Left lobe of liver (tissue), 2 donors: ENCODE measurements at regions not wholly inside any gene's neighbourhood (a gene's known extent, or its start where the extent isn't known, plus 50 kb on each side); places are given as distances from the start of the nearest gene placed in this dataset.

Source experiments
- ATAC-seq: fragments of 200-7000 bp; cut with Tn5 transposase; one replicate; pipeline ENCODE4 v1.9.1; 2020; ENCODE audit warnings: mild to moderate bottlenecking, moderate library complexity
- DNase-seq: peaks from one replicate; pipeline ENCODE4 v3.0.0-alpha.2; 2020; ENCODE audit warnings: low spot score
- donor health status: DM: no; HTN: no; CAD: no; lungs with moderate emphysema.
- donor health status: DM: no; HTN: yes; CAD: no.

DNA sequence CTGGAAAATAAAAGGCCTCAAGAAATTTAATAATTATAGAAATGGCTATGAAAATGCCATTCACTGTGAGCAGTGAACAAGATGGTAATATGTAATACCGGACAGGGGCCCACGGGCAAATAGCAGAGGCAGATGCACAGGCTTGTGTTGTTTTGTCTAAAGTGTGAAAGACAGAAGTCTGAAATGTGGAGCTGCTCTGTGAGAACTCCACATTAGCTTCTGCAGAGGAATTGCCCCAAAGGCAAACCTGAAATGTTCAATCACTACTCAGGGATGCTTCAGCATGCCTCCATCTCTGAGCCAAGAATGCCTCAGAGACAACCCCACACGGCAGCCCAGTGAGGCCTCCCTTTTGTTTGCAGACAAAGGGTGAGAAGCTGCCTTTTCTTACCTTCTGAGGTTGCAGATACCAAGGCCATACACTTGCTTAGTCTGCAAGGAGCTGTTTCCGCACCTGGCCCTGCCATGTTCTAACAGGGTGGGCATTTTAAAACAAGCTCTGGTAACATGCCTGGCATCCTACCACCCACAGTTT is 124.3 kb upstream of the CXCL14 start:
- ATAC-seq (no peak), DNase-seq (no peak)

- DNase-seq (no peak), ATAC-seq (no peak)
Observed at GRCh38 chr5:135702191-135702590, 123.4 kb upstream of the CXCL14 start.

GRCh38 chr5:135700731-135701130 is 121.9 kb upstream of the CXCL14 start:
- ATAC-seq (no peak), DNase-seq (no peak)

- DNase-seq (no peak), ATAC-seq (no peak)
Observed at GRCh38 chr5:135697959-135698345, 119.2 kb upstream of the CXCL14 start.

DNA sequence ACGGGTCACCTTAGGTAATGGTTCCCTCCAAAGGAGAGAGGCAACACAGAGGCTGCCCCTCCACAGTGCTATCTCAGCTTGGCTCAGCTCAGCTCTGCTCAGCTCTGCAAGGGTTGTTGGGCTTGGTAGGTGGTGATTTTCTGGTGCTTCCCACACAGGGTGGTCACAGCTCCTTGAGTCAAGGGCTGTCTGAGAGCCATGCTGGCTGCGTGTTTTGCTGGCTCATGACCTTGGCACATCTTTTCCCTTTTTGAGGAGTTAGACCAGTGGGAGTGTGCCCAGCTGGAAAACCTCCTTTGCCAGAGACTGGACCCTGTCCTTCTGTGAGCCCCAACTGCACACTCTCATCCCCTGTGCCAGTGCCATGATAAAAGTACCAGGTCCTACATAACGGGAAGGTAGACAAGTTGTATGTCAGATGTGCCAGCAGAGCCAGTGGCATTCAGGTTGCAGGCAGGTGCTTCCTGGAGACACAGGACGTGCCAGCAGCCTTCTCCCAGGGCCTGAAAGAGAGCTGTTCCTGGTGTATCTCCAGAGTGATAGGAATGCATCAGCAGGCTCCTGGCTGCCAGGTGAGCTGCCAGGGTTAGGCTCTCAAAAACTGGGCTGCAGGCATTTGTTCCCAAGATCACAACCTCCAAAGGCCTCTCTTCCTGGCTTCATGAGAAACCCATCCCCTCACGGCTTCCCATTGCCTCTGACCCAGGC is 118.6 kb upstream of the CXCL14 start:
- ATAC-seq (no peak), DNase-seq (no peak)

DNA sequence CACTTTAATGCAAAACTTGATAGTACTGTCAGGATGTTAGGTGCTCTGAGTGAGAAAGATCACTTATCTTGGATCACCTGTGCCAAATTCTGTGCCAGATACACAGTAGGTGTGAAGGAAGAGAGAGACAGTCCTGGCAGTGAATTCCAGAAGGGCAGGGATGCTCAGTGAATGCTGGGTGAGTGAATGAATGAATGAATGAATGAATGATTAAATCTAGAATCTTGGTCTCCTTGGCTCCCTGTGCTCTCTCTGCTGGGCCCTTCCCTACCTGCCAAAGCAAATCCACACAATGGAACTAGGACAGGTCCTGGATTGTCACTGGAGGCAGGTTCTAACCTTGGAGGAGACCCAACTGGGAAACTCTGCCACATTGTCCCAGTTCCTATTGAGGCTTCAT is 117.5 kb upstream of the CXCL14 start:
- DNase-seq (no peak), ATAC-seq (no peak)

DNA sequence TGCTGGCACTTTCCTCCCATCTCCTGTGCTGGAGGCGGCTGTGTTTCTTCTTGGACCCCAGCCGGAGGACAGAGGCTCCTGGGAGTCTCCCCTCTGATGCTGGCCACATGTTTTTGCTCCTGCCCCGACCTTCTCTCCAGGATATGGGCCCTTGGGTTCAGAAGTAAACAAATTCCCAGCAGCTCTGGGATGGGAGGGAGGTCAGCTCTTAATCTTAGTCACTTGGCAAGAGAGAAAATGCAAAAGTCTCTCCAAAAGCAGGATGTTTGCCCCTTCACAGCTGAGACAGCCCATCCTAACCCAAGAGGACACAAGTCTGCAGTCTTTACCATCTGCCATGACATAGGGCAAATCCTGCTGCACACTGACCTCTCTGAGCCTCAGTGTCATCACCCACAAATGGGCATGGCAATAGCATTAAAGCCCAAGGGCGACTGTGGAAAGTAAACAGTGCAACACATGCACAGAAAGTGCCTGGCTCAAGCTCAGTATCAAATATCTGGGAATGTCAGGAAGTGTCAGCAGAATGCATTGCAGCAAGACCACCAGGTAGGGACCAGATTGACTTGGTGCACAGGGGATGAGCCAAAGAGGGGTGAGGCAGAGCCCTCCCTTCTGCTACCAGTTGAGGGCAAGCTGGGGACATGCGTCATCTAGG is 117.0 kb upstream of the CXCL14 start:
- ATAC-seq (no peak), DNase-seq (no peak)

- DNase-seq, result no peak
Observed at GRCh38 chr5:135694906-135695305, 116.1 kb upstream of the CXCL14 start.

DNA sequence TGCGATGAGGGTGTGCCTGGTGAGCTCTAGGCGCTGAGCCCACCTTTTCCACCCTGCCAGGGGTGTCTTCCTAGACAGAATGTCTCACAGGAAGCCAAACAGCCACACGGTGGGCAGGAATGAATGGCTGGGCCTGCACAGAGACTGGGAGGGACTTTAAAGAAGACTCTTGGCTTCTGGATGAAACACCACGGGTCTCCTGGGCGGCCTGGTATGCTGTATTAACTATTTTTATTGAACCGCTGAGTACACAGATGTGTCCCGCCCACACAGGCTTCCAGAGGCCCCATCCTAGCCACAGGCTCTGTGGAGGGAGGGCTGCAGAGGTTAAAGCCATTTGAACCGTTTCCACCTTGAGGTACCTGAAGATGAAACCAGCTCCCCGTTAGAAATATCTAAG is 115.2 kb upstream of the CXCL14 start:
- ATAC-seq (no peak), DNase-seq (no peak)

More at GRCh38 chr5:135694906-135695305, 116.1 kb upstream of the CXCL14 start:
- no peak for ATAC-seq

DNA sequence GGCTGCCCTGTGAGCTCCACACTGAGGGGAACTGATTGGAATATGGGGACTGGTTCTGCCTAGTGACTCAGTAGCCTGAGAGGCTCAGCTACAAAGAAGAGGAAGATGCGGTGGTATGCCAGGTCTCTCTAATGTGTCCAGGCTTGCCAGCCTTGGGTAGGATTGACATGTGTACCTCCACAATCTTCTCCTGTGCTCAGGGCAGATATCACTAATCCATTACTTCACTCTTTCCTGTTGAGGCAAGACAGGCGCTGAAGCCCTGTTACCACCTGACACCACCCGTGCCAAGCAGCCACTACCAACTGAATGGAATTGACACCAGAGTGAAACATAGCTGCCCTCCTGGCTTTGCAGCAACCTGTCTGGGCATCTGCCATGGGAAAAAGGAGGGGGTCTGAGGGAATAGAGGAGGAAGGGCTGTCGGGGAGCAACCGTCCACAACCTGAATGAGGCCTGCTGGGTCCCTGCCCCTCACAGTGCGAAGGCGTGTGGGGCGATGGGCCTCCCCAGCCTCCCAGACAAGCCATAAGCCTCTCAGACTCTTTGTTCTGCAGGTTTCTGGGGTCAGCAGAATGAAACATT is 114.7 kb upstream of the CXCL14 start:
- ATAC-seq (no peak), DNase-seq (no peak)

DNA sequence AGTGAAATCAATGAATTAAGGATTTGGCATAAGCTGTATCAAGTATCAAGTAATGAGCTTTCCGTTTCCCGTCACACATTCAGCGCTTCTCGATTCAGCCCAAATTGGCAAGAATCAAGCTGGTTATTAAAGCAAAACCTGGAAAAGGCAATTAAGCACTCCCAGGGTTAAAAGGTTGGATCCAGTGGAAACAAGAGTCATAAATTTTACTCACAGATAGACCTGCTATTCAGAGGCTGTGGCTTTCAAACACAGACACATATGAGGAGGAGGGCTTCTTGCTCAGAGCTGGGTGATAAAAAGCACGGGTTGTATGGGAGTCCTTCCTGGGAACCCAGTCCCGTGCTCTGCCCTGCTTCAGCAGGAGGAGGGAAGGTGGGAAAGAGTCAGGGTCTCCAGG is 112.3 kb upstream of the CXCL14 start:
- no peak for ATAC-seq
- DNase-seq, result no peak

DNA sequence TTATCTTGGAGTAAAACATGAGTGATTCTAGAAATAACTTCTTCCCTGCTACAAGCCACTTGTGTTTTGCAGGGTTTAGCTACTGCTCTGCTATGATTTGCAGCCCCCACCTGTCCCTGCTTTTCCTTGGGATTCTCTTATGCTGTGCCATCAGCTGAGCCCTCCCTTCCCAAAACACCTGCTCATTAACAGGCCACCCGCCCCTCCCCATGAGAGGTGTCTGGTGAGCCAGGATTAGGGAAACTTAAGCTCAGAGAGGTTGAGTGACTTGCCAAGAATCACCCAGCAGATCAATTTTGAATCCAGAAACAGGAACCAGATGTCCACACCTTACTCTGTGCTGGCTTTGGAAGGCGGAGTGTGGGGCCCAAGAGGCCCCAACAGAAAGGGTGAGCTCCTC is 111.7 kb upstream of the CXCL14 start:
- no peak for DNase-seq
- no peak for ATAC-seq

GRCh38 chr5:135689506-135689905 is 110.7 kb upstream of the CXCL14 start:
- ATAC-seq, result no peak
- DNase-seq, result no peak

- no peak for ATAC-seq
- DNase-seq, result no peak
Observed at GRCh38 chr5:135688385-135688784, 109.6 kb upstream of the CXCL14 start.

DNA sequence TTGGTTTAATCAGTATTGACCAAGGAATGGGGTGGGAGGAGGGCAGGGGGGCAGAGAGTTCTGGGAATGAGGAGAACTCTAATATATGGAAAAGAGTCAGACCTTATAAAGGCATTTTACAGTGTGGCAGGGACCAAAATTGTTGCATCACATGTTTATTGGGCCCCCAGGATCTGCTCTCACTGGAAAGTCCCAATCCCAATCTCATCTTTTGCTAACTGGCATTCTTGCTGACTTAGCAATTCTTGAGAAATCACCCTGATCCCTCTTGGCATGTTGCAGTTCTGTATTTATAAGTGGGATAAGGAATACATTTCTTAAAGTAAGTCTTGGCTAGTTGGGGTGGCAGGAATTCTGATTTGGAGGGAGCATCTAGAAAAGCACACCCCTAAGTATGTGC is 104.4 kb upstream of the CXCL14 start:
- DNase-seq (no peak), ATAC-seq (no peak)

GRCh38 chr5:135680713-135681112 is 101.9 kb upstream of the CXCL14 start:
- DNase-seq (no peak), ATAC-seq (no peak)

DNA sequence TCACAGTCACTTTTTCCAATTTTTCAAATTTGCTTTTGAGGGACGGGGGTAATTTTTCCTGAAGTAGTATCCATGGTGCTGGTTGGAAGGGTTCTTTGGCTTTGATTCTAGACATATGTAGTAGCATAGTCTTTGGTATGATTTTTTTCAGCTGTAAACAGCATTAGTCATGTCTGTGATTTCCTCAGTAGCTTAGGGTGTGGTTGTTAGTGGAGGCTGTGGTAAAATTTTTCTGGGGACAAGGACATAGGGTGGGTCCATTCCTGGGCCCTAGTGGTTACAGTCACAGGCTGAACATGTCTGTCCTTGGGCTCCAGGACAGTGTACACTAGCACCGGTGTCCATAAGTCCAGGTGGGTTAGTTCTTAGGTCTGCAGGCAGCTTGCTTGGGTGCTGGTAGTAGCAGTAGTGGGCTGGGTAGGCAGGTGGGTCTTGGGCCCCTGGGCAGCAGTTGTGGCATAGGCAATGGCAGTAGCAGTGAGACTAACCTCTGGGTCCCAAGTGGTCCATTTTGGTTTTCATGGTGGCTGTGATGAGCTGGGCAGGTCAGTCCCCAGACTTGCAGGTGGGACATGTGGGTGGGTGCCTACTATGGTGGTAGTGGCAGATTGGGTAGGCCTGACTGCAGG is 100.0 kb upstream of the CXCL14 start:
- DNase-seq (no peak), ATAC-seq (no peak)

- ATAC-seq, result no peak
Observed at GRCh38 chr5:135671966-135672365, 93.2 kb upstream of the CXCL14 start.

DNA sequence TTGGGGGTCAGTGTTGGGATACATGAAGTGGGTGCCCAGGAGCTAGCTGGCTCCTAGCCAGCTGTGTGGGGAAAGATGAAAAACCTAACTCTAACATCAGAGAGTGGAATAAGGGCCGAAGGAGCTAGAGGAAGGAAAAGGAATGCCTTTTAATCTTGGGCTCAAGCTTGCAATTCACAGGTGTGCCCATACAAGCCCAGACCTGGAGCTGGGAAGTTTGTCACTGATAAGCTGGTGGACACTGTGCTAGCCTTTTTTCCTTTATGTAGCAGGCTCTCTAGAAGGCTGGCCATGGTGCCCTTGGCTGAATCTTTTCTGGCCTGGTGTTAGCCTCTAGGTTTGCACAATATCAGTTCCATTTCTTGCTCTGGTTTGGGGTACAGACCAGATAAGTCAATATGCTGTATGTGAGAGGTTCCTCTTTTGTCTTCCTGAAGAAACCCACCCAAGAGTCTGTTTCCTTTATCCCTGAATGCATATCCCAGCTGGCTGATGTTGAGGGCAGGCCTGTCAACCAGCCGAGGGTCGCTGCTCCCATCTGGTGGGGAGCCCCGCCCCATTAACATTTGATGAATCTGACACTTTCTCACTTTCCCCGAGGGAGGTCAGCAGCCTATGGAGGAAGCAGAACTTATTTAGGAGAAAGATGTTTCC is 92.4 kb upstream of the CXCL14 start:
- ATAC-seq, result no peak
- DNase-seq, result no peak

More at GRCh38 chr5:135671966-135672365, 93.2 kb upstream of the CXCL14 start:
- no peak for DNase-seq

GRCh38 chr5:135670588-135670987 is 91.8 kb upstream of the CXCL14 start:
- DNase-seq, result no peak
- no peak for ATAC-seq

DNA sequence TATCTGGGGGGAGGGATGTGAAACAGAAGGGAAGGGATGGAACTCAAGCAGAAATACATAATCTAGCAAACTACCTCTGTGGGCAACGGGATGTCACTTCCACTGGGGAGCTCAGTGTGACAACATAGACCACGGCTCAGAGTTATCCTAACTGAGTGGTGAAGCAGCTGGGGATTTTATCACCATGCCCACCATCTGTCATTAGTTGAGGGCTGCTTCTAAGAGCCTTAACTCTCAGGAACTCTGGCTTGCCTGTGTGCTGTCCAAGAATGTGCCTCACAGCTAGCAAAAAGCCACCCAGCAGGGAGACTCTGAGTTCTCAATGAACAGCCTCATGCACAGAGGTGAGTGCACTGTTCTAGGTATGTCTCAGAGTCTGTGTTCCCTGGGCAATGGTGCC is 90.6 kb upstream of the CXCL14 start:
- no peak for DNase-seq
- ATAC-seq, result no peak
